H1 (cell line): ENCODE measurements at regions not wholly inside any gene's neighbourhood (a gene's known extent, or its start where the extent isn't known, plus 50 kb on each side); places are given as distances from the start of the nearest gene placed in this dataset.

Experiments
- CTCF ChIA-PET: fragments of 300-600 bp; sonication (Branson Sonifier 250); formaldehyde crosslinking; loops from one replicate; lab custom pipeline; 2021; ENCODE audit not compliant: partially characterized antibody; lab: Charles Lee
- POLR2A ChIA-PET: fragments of 300-600 bp; sonication (Branson Sonifier 250); formaldehyde crosslinking; loops from one replicate; lab custom pipeline; 2021; ENCODE audit warnings: inconsistent platforms; ENCODE audit not compliant: partially characterized antibody; lab: Charles Lee
- DNase-seq, 2 experiments: peaks; one replicate each; pipeline versions ENCODE4 v3.0.0 to v3.0.0-alpha.2; 2010 to 2022; ENCODE audit warnings: low spot score in 2 of 2, low read depth in 1 of 2, mixed read lengths in 1 of 2
- FAIRE-seq: peaks from 2 replicates; lab custom pipeline; 2011; peaks lifted over from hg19 to GRCh38; lab: Jason Lieb, UNC
- H2AFZ ChIP-seq: 2 replicates; pipeline ENCODE4 v1.8.1; 2012; ENCODE audit warnings: low read length, inconsistent platforms
- H2AK5ac ChIP-seq: 2 replicates; pipeline ENCODE4 v1.6.1; 2013; ENCODE audit warnings: low read depth, low read length
- H2BK120ac ChIP-seq: replicated peaks from 2 replicates; pipeline ENCODE3; 2013; ENCODE audit warnings: low read depth, low read length, inconsistent platforms
- H2BK12ac ChIP-seq: 2 replicates; pipeline ENCODE4 v1.6.1; 2013; ENCODE audit warnings: low read depth, low read length
- H2BK15ac ChIP-seq: 2 replicates; pipeline ENCODE4 v1.6.1; 2013; ENCODE audit warnings: low read length
- H2BK20ac ChIP-seq: 2 replicates; pipeline ENCODE4 v1.6.1; 2013; ENCODE audit warnings: low read length
- H2BK5ac ChIP-seq: 2 replicates; pipeline ENCODE4 v1.6.1; 2013; ENCODE audit warnings: low read depth, low read length
- H3K14ac ChIP-seq: 2 replicates; pipeline ENCODE4 v1.6.1; 2013; ENCODE audit warnings: inconsistent platforms; ENCODE audit not compliant: insufficient read length
- H3K18ac ChIP-seq: 2 replicates; pipeline ENCODE4 v1.6.1; 2013; ENCODE audit warnings: low read length; ENCODE audit errors: extremely low read depth
- H3K23ac ChIP-seq: 2 replicates; pipeline ENCODE4 v1.6.1; 2013; ENCODE audit warnings: inconsistent platforms; ENCODE audit not compliant: insufficient read length
- H3K23me2 ChIP-seq: 2 replicates; pipeline ENCODE4 v1.6.1; 2013; ENCODE audit warnings: low read depth, low read length
- H3K27ac ChIP-seq: 2 replicates; pipeline ENCODE4 v1.6.1; 2011; ENCODE audit warnings: low read depth, low read length, inconsistent platforms
- H3K27me3 ChIP-seq, 4 experiments: replicated peaks in 1 of 4; 1 replicate in 1 of 4; 2 replicates in 3 of 4; pipeline versions ENCODE4 v1.6.1 to v1.8.1; 2011 to 2013; ENCODE audit warnings: low read length in 3 of 4, mild to moderate bottlenecking in 3 of 4, inconsistent platforms in 2 of 4, mixed read lengths in 2 of 4, moderate library complexity in 1 of 4; ENCODE audit not compliant: control insufficient read depth in 3 of 4, insufficient read depth in 3 of 4; ENCODE audit errors: extremely low read depth in 1 of 4
- H3K36me3 ChIP-seq, 4 experiments: 2 replicates each; pipeline versions ENCODE4 v1.6.1 to v1.8.1; 2011 to 2013; ENCODE audit warnings: mild to moderate bottlenecking in 4 of 4, low read length in 3 of 4, moderate library complexity in 2 of 4, control low read depth in 1 of 4, inconsistent platforms in 1 of 4; ENCODE audit not compliant: insufficient read depth in 4 of 4, control insufficient read depth in 2 of 4
- H3K4ac ChIP-seq: replicated peaks from 2 replicates; pipeline ENCODE3; 2013; ENCODE audit warnings: low read length, low read depth, mixed read lengths, inconsistent platforms; ENCODE audit not compliant: insufficient read length
- H3K4me1 ChIP-seq, 4 experiments: replicated peaks in 1 of 4; 1 replicate in 1 of 4; 2 replicates in 3 of 4; pipeline versions ENCODE4 v1.6.1 to v1.8.1; 2011 to 2013; ENCODE audit warnings: low read length in 3 of 4, inconsistent platforms in 2 of 4, mixed read lengths in 1 of 4; ENCODE audit not compliant: insufficient read depth in 4 of 4, control insufficient read depth in 3 of 4
- H3K4me2 ChIP-seq, 2 experiments: 2 replicates each; pipeline versions ENCODE4 v1.6.1 to v1.8.1; 2011 to 2013; ENCODE audit warnings: low read depth in 2 of 2, low read length in 2 of 2, control low read depth in 1 of 2, inconsistent platforms in 1 of 2, mild to moderate bottlenecking in 1 of 2; ENCODE audit not compliant: insufficient read depth in 1 of 2
- H3K4me3 ChIP-seq, 4 experiments: fragments of 200-600, 300-600 bp in 1 of 4; sonication (generic), shearing (Covaris generic), sonication (Bioruptor Twin) in 1 of 4; 2 replicates each; pipeline versions ENCODE4 v1.5.1 to v1.8.1; 2011 to 2016; ENCODE audit warnings: low read length in 4 of 4, low read depth in 3 of 4, control low read depth in 2 of 4, inconsistent platforms in 2 of 4, mild to moderate bottlenecking in 2 of 4, mixed read lengths in 1 of 4, moderate library complexity in 1 of 4; ENCODE audit not compliant: insufficient read depth in 2 of 4; ENCODE audit errors: extremely low read depth in 1 of 4
- H3K56ac ChIP-seq: replicated peaks from 2 replicates; pipeline ENCODE3; 2013; ENCODE audit warnings: low read depth, mild to moderate bottlenecking, mixed read lengths, low read length, inconsistent platforms; ENCODE audit not compliant: insufficient read length
- H3K79me1 ChIP-seq: 2 replicates; pipeline ENCODE4 v1.6.1; 2013; ENCODE audit warnings: low read depth, low read length, control low read depth
- H3K79me2 ChIP-seq, 2 experiments: 2 replicates each; pipeline versions ENCODE4 v1.6.1 to v1.8.1; 2012 to 2013; ENCODE audit warnings: low read length in 2 of 2, mild to moderate bottlenecking in 2 of 2, inconsistent platforms in 1 of 2; ENCODE audit not compliant: insufficient read depth in 2 of 2, control insufficient read depth in 1 of 2
- H3K9ac ChIP-seq, 4 experiments: replicated peaks in 1 of 4; 1 replicate in 1 of 4; 2 replicates in 3 of 4; pipeline versions ENCODE4 v1.6.1 to v1.8.1; 2011 to 2013; ENCODE audit warnings: low read depth in 3 of 4, low read length in 3 of 4, control low read depth in 2 of 4, mild to moderate bottlenecking in 2 of 4, moderate library complexity in 2 of 4, inconsistent platforms in 1 of 4; ENCODE audit errors: extremely low read depth in 1 of 4
- H3K9me3 ChIP-seq, 2 experiments: 2 replicates each; pipeline versions ENCODE4 v1.6.1 to v1.8.1; 2012 to 2013; ENCODE audit warnings: mild to moderate bottlenecking in 2 of 2, moderate library complexity in 2 of 2, control low read depth in 1 of 2, inconsistent platforms in 1 of 2, low read depth in 1 of 2, low read length in 1 of 2, mixed read lengths in 1 of 2; ENCODE audit not compliant: insufficient read depth in 2 of 2
- H4K20me1 ChIP-seq, 2 experiments: replicated peaks in 1 of 2; 2 replicates each; pipeline versions ENCODE3 to v1.8.1; 2011 to 2013; ENCODE audit warnings: inconsistent platforms in 2 of 2, low read length in 2 of 2, mild to moderate bottlenecking in 1 of 2; ENCODE audit not compliant: insufficient read depth in 2 of 2, control insufficient read depth in 1 of 2
- H4K5ac ChIP-seq: 2 replicates; pipeline ENCODE4 v1.6.1; 2013; ENCODE audit warnings: low read length, low read depth, mixed read lengths, inconsistent platforms; ENCODE audit not compliant: insufficient read length
- H4K8ac ChIP-seq: 2 replicates; pipeline ENCODE4 v1.8.0; 2013; ENCODE audit warnings: mild to moderate bottlenecking, moderate library complexity, low read length, inconsistent platforms; ENCODE audit not compliant: insufficient read depth; ENCODE audit errors: extremely low read depth
- H4K91ac ChIP-seq: replicated peaks from 2 replicates; pipeline ENCODE3; 2013; ENCODE audit warnings: low read length, mixed read lengths, inconsistent platforms; ENCODE audit not compliant: insufficient read length
- BRCA1 ChIP-seq: IDR thresholded peaks from 2 replicates; pipeline ENCODE4 v1.6.1; 2012; ENCODE audit warnings: low read depth, low read length, improper control_type of control experiment
- CTBP2 ChIP-seq: IDR thresholded peaks from 2 replicates; pipeline ENCODE4 v1.7.0; 2011; ENCODE audit warnings: borderline replicate concordance, mild to moderate bottlenecking, moderate library complexity, mixed read lengths, low read length; ENCODE audit not compliant: insufficient read depth, insufficient read length
- EZH2 ChIP-seq: fragments of 200-600 bp; sonication (generic); IDR thresholded peaks from 2 replicates; pipeline ENCODE4 v1.7.1; 2012; ENCODE audit warnings: low read depth, mild to moderate bottlenecking, moderate library complexity, low read length, inconsistent platforms; ENCODE audit not compliant: severe bottlenecking
- GTF2F1 ChIP-seq: IDR thresholded peaks from 2 replicates; pipeline ENCODE4 v1.6.1; 2012; ENCODE audit warnings: low read depth, low read length, improper control_type of control experiment, borderline replicate concordance
- POU5F1 ChIP-seq: IDR thresholded peaks from 2 replicates; pipeline ENCODE4 v1.6.1; 2011; ENCODE audit warnings: low read depth, mild to moderate bottlenecking, low read length, moderate library complexity
- SIX5 ChIP-seq: IDR thresholded peaks from 2 replicates; pipeline ENCODE4 v1.6.1; 2011; ENCODE audit warnings: mild to moderate bottlenecking, low read depth, low read length
- SRF ChIP-seq: IDR thresholded peaks from 2 replicates; pipeline ENCODE4 v1.6.1; 2011; ENCODE audit warnings: mild to moderate bottlenecking, low read depth, low read length, moderate library complexity
- SUZ12 ChIP-seq: fragments of 200-600 bp; sonication (generic); IDR thresholded peaks from 2 replicates; pipeline ENCODE4 v1.6.1; 2012; ENCODE audit warnings: mild to moderate bottlenecking, inconsistent platforms, low read length, moderate library complexity, mixed read lengths
- WGBS, 2 experiments: shearing (Covaris generic) in 1 of 2; methylation state at CpG; one replicate each; pipeline versions ENCODE4 v1.1.6 to v1.1.7; 2013 to 2015; ENCODE audit warnings: low lambda C conversion rate in 2 of 2, mixed read lengths in 2 of 2, inconsistent platforms in 1 of 2, low coverage in 1 of 2, missing lambda C conversion rate in 1 of 2; ENCODE audit not compliant: insufficient replicate concordance in 2 of 2, insufficient coverage in 1 of 2, insufficient read length in 1 of 2; ENCODE audit errors: extremely low coverage in 1 of 2, missing lambda C conversion rate in 1 of 2; 5-methylcytosine and 5-hydroxymethylcytosine counted together
- TF ChIP-seq, protein P1 (sequence below): IDR thresholded peaks from 2 replicates; pipeline ENCODE4 v1.6.1; 2012; ENCODE audit warnings: inconsistent platforms
- TF ChIP-seq, protein P2 (sequence below): IDR thresholded peaks from 2 replicates; pipeline ENCODE4 v1.6.1; 2011; ENCODE audit warnings: low read depth, mild to moderate bottlenecking, low read length; ENCODE audit not compliant: insufficient read depth

DNA sequence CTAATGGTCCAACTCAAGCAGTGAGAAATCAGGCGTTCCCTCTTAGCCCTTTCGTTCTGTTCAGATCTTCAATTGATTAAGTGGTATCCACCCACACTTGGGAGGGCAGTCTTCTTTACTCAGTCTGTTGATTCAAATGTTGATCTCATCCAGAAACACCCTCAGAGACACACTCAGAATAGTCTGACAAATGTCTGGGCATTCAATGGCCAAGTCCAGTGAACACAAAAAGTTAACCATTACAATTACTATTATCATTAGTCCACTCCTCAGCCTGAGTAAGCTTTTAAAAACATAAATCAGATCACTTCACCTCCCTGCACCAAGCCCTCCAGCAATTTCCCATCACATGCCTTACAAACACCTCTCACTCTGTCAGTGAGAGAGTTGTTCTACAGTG, 423.2 kb downstream of the RFPL4B start:
- FAIRE-seq = no peak
- 50% methylated on average over 2 of the region's 2 CpGs; no CpG with 5 or more reads in 1 of the 2 experiments for WGBS, 2 experiments

More for the DNA sequence above, 423.2 kb downstream of the RFPL4B start:
- Histone ChIP-seq H3K27ac (no peak overlapping the region), H3K79me1 (no peaks in the 10 kb centered on the region), H4K20me1 (no peaks in the 10 kb centered on the region), H2BK15ac (no peak overlapping the region), H3K4me2 (no peak overlapping the region), H3K9ac (no peak overlapping the region), H3K4me1 (no peaks in the 10 kb centered on the region), H3K56ac (no peak overlapping the region), H4K91ac (no peak overlapping the region), H2BK20ac (no peak overlapping the region), H3K23me2 (no peaks in the 10 kb centered on the region), H4K8ac (no peak overlapping the region), H2AFZ (no peak overlapping the region), H3K4ac (no peak overlapping the region), H3K23ac (no peak overlapping the region), H3K4me3 (no peak overlapping the region), H3K27me3 (no peaks in the 10 kb centered on the region), H3K79me2 (no peaks in the 10 kb centered on the region), H3K14ac (no peak overlapping the region), H3K36me3 (no peaks in the 10 kb centered on the region), H2AK5ac (no peak overlapping the region), H2BK5ac (no peak overlapping the region)
- POLR2A ChIA-PET = no interaction called here
- DNase-seq = no peak
- TF ChIP-seq SIX5 (no peak), SUZ12 (no peak), EZH2 (no peak), GTF2F1 (no peak), SRF (no peak), POU5F1 (no peak), CTBP2 (no peak), BRCA1 (no peak)
- TF ChIP-seq, protein P1, sequence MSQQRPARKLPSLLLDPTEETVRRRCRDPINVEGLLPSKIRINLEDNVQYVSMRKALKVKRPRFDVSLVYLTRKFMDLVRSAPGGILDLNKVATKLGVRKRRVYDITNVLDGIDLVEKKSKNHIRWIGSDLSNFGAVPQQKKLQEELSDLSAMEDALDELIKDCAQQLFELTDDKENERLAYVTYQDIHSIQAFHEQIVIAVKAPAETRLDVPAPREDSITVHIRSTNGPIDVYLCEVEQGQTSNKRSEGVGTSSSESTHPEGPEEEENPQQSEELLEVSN = no peak
- TF ChIP-seq, protein P2, sequence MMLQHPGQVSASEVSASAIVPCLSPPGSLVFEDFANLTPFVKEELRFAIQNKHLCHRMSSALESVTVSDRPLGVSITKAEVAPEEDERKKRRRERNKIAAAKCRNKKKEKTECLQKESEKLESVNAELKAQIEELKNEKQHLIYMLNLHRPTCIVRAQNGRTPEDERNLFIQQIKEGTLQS = no peak
- TF ChIP-seq, all 59 proteins: peak for 0
- no peak overlapping the region for H4K5ac ChIP-seq
- H3K9me3 ChIP-seq = peaks cover 5 to 13% of the 10 kb centered on the region in 2 experiments; a peak in 3 of 4 replicates
- no peak overlapping the region for H2BK12ac ChIP-seq
- no peak overlapping the region for H3K18ac ChIP-seq
- CTCF ChIA-PET = interaction anchor here (0.5 kb wide), 1 partner anchor 27 kb away, joined by 3 read pairs; no protein-coding TSS in a partner anchor
- H2BK120ac ChIP-seq = no peak overlapping the region
